ENCODE measurements at regions not wholly inside any gene's neighbourhood (a gene's known extent, or its start where the extent isn't known, plus 50 kb on each side); places are given as distances from the start of the nearest gene placed in this dataset.

- no peak for DNase-seq
- no peaks in the 10 kb centered on the region for H3K27me3 ChIP-seq (ENCODE audit: insufficient read depth, low read depth, severe bottlenecking)
- peak overlapping the region; percentile 86 for H3K27ac ChIP-seq
- no peaks in the 10 kb centered on the region; the same call in 1 of the 2 replicates for H3K36me3 ChIP-seq
- no peak for TF ChIP-seq CTCF (IDR thresholded peaks at IDR 0.05; ENCODE audit: low read depth, low read length)
- no peaks in the 10 kb centered on the region for H3K9me3 ChIP-seq (ENCODE audit: severe bottlenecking)
- H3K4me3 ChIP-seq (ENCODE audit: low read depth, low read length), result peak overlapping the region; percentile 20
These were observed 220.3 kb downstream of the OR13H1 start for GRCh38 chrX:131764216-131764615.

- H3K9me3 ChIP-seq (ENCODE audit: severe bottlenecking), result no peaks in the 10 kb centered on the region
- DNase-seq, result peak; percentile 70
- H3K27me3 ChIP-seq (ENCODE audit: insufficient read depth, low read depth, severe bottlenecking), result no peaks in the 10 kb centered on the region
- peak overlapping the region; percentile 39 for H3K4me3 ChIP-seq (ENCODE audit: low read depth, low read length)
- TF ChIP-seq CTCF (IDR thresholded peaks at IDR 0.05; ENCODE audit: low read depth, low read length), result 0 out of 2 replicates have a peak, but pooled peaks have one; percentile 26
- peak overlapping the region; percentile 86 for H3K27ac ChIP-seq
- peaks cover 12% of the 10 kb centered on the region; the same call in 1 of the 2 replicates for H3K36me3 ChIP-seq
These were observed 234.7 kb downstream of the OR13H1 start for GRCh38 chrX:131778269-131779218.

GRCh38 chrX:131779306-131779705 lies 235.4 kb downstream of the OR13H1 start:
- H3K27me3 ChIP-seq (ENCODE audit: insufficient read depth, low read depth, severe bottlenecking), result no peaks in the 10 kb centered on the region
- peak overlapping the region; percentile 86 for H3K27ac ChIP-seq

GRCh38 chrX:131779741-131780140 lies 235.9 kb downstream of the OR13H1 start:
- no peak overlapping the region for H3K4me3 ChIP-seq (ENCODE audit: low read depth, low read length)
- H3K27me3 ChIP-seq (ENCODE audit: insufficient read depth, low read depth, severe bottlenecking), result no peaks in the 10 kb centered on the region
- no peak for TF ChIP-seq CTCF (IDR thresholded peaks at IDR 0.05; ENCODE audit: low read depth, low read length)
- no peaks in the 10 kb centered on the region for H3K9me3 ChIP-seq (ENCODE audit: severe bottlenecking)
- DNase-seq, result no peak
- H3K27ac ChIP-seq, result peak overlapping the region; percentile 86; the same call in 1 of the 2 replicates
- peaks cover 12% of the 10 kb centered on the region; the same call in 1 of the 2 replicates for H3K36me3 ChIP-seq

More at GRCh38 chrX:131779306-131779705, 235.4 kb downstream of the OR13H1 start:
- DNase-seq, result no peak
- H3K4me3 ChIP-seq (ENCODE audit: low read depth, low read length), result no peak overlapping the region; the same call in 1 of the 2 replicates
- no peak for TF ChIP-seq CTCF (IDR thresholded peaks at IDR 0.05; ENCODE audit: low read depth, low read length)
- H3K9me3 ChIP-seq (ENCODE audit: severe bottlenecking), result no peaks in the 10 kb centered on the region
- peaks cover 12% of the 10 kb centered on the region; the same call in 1 of the 2 replicates for H3K36me3 ChIP-seq

- Histone ChIP-seq H3K36me3 (peaks cover 9% of the 10 kb centered on the region; the same call in 1 of the 2 replicates), H3K27ac (no peak overlapping the region), H3K9me3 (ENCODE audit: severe bottlenecking) (no peaks in the 10 kb centered on the region), H3K4me3 (ENCODE audit: low read depth, low read length) (no peak overlapping the region), H3K27me3 (ENCODE audit: insufficient read depth, low read depth, severe bottlenecking) (no peaks in the 10 kb centered on the region)
- no peak for DNase-seq
- TF ChIP-seq CTCF (IDR thresholded peaks at IDR 0.05; ENCODE audit: low read depth, low read length), result no peak
These were observed 238.8 kb downstream of the OR13H1 start for GRCh38 chrX:131782646-131783045.

All from WERI-Rb-1 (cell line).